GM12873 (cell line): ENCODE measurements at regions not wholly inside any gene's neighbourhood (a gene's known extent, or its start where the extent isn't known, plus 50 kb on each side); places are given as distances from the start of the nearest gene placed in this dataset.

Source experiments
- CTCF ChIP-seq: IDR thresholded peaks from 2 replicates; pipeline ENCODE4 v1.5.1; 2012; ENCODE audit warnings: low read depth, mild to moderate bottlenecking, moderate library complexity, low read length, control low read depth; ENCODE audit not compliant: insufficient read depth; ENCODE audit errors: missing control alignments

- TF ChIP-seq CTCF: no peak
These were observed 118.7 kb upstream of the CDH5 start for GRCh38 chr16:66247516-66248481.

- no peak for TF ChIP-seq CTCF
These were observed 120.6 kb upstream of the CDH5 start for GRCh38 chr16:66245868-66246267.

GRCh38 chr16:66245072-66245471 is 121.4 kb upstream of the CDH5 start:
- no peak for TF ChIP-seq CTCF

GRCh38 chr16:66242672-66243071 is 123.8 kb upstream of the CDH5 start:
- no peak for TF ChIP-seq CTCF

GRCh38 chr16:66240631-66241395 is 125.7 kb upstream of the CDH5 start:
- no peak for TF ChIP-seq CTCF

- TF ChIP-seq CTCF: no peak
These were observed 126.4 kb upstream of the CDH5 start for GRCh38 chr16:66240088-66240487.

GRCh38 chr16:66238696-66239095 is 127.8 kb upstream of the CDH5 start:
- TF ChIP-seq CTCF: no peak
